K562 (cell line): ENCODE measurements at regions not wholly inside any gene's neighbourhood (a gene's known extent, or its start where the extent isn't known, plus 50 kb on each side); places are given as distances from the start of the nearest gene placed in this dataset.

Experiments used
- ARNT ChIP-seq, 2 experiments: fragments of 450-650 bp; IDR thresholded peaks; 2 replicates each; pipeline ENCODE4 v1.6.1; 2016; ENCODE audit warnings: mild to moderate bottlenecking in 1 of 2
- BRD9 ChIP-seq: fragments of 450-650 bp; IDR thresholded peaks from 2 replicates; pipeline ENCODE4 v1.6.1; 2018; ENCODE audit warnings: low read depth; ENCODE audit not compliant: partially characterized antibody
- CREB1 ChIP-seq, 2 experiments: sonication (generic) in 1 of 2; formaldehyde crosslinking in 1 of 2; IDR thresholded peaks; 2 replicates each; pipeline versions ENCODE4 v1.6.1 to v1.8.0; 2012 to 2022; ENCODE audit warnings: inconsistent platforms in 1 of 2, mild to moderate bottlenecking in 1 of 2, missing genetic modification reagents in 1 of 2, moderate library complexity in 1 of 2
- ELF4 ChIP-seq: fragments of 450-650 bp; formaldehyde crosslinking; IDR thresholded peaks from 2 replicates; pipeline ENCODE4 v1.4.0; 2022; ENCODE audit warnings: missing genetic modification characterization
- HDAC1 ChIP-seq, 2 experiments: fragments of 450-650 bp; IDR thresholded peaks; 2 replicates each; pipeline ENCODE4 v1.6.1; 2016 to 2017; ENCODE audit warnings: inconsistent platforms in 1 of 2, mild to moderate bottlenecking in 1 of 2, moderate library complexity in 1 of 2
- MCM2 ChIP-seq: fragments of 450-650 bp; IDR thresholded peaks from 2 replicates; pipeline ENCODE4 v1.6.1; 2017; ENCODE audit warnings: low read depth, mild to moderate bottlenecking
- NFE2L1 ChIP-seq: fragments of 450-650 bp; IDR thresholded peaks from 2 replicates; pipeline ENCODE4 v1.6.1; 2016; ENCODE audit warnings: missing genetic modification characterization, low read depth, mild to moderate bottlenecking, missing compliant biosample characterization, moderate library complexity, borderline replicate concordance
- TFAM ChIP-seq: fragments of 250-450 bp; sonication (Bioruptor Pico); conservative IDR thresholded peaks from 2 replicates; pipeline ENCODE4 v1.5.0; 2021; ENCODE audit warnings: mild to moderate bottlenecking, moderate library complexity
- YY1 ChIP-seq, 3 experiments: IDR thresholded peaks; 2 replicates each; pipeline ENCODE4 v1.6.1; 2011; ENCODE audit warnings: low read length in 2 of 3, mild to moderate bottlenecking in 2 of 3, moderate library complexity in 2 of 3, borderline replicate concordance in 1 of 3, control low read depth in 1 of 3, low read depth in 1 of 3; ENCODE audit not compliant: insufficient read depth in 3 of 3, insufficient replicate concordance in 2 of 3, control insufficient read depth in 1 of 3, insufficient read length in 1 of 3; ENCODE audit errors: extremely low read depth in 1 of 3
- ZNF140 ChIP-seq: fragments of 250-450 bp; sonication (Bioruptor Pico); IDR thresholded peaks from 2 replicates; pipeline ENCODE4 v1.8.0; 2021; ENCODE audit warnings: moderate library complexity, mild to moderate bottlenecking, inconsistent platforms
- TF ChIP-seq, protein P1 (sequence below): fragments of 450-650 bp; IDR thresholded peaks from 2 replicates; pipeline ENCODE4 v1.6.1; 2016; ENCODE audit warnings: mild to moderate bottlenecking, moderate library complexity

DNA sequence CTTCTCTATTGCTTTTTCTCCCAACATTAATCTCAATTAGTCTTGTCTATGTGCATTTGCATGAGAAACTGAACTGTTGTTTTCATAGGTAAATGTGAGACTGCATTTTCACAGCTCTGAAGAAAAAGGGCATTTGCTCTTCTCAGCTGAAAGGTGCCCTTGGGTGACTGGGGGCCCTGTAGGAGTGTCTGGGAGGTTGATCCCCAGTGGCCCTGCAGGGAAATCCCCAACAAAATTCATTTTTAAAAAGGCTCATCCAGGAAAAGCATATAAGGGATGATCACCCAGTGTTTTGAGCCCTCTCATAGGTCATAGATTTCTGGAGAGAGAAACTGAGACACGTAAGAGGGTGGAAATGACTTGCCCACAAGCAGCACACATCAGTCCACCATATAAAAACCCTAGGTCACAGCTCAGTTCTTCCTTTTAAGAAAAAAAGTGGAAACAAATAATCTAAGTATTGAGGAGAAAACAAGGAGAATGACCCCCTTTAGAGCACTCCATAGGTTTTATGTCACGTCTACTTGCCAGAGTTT, 190.3 kb upstream of the AHR start (continued):
- TF ChIP-seq, protein P1, sequence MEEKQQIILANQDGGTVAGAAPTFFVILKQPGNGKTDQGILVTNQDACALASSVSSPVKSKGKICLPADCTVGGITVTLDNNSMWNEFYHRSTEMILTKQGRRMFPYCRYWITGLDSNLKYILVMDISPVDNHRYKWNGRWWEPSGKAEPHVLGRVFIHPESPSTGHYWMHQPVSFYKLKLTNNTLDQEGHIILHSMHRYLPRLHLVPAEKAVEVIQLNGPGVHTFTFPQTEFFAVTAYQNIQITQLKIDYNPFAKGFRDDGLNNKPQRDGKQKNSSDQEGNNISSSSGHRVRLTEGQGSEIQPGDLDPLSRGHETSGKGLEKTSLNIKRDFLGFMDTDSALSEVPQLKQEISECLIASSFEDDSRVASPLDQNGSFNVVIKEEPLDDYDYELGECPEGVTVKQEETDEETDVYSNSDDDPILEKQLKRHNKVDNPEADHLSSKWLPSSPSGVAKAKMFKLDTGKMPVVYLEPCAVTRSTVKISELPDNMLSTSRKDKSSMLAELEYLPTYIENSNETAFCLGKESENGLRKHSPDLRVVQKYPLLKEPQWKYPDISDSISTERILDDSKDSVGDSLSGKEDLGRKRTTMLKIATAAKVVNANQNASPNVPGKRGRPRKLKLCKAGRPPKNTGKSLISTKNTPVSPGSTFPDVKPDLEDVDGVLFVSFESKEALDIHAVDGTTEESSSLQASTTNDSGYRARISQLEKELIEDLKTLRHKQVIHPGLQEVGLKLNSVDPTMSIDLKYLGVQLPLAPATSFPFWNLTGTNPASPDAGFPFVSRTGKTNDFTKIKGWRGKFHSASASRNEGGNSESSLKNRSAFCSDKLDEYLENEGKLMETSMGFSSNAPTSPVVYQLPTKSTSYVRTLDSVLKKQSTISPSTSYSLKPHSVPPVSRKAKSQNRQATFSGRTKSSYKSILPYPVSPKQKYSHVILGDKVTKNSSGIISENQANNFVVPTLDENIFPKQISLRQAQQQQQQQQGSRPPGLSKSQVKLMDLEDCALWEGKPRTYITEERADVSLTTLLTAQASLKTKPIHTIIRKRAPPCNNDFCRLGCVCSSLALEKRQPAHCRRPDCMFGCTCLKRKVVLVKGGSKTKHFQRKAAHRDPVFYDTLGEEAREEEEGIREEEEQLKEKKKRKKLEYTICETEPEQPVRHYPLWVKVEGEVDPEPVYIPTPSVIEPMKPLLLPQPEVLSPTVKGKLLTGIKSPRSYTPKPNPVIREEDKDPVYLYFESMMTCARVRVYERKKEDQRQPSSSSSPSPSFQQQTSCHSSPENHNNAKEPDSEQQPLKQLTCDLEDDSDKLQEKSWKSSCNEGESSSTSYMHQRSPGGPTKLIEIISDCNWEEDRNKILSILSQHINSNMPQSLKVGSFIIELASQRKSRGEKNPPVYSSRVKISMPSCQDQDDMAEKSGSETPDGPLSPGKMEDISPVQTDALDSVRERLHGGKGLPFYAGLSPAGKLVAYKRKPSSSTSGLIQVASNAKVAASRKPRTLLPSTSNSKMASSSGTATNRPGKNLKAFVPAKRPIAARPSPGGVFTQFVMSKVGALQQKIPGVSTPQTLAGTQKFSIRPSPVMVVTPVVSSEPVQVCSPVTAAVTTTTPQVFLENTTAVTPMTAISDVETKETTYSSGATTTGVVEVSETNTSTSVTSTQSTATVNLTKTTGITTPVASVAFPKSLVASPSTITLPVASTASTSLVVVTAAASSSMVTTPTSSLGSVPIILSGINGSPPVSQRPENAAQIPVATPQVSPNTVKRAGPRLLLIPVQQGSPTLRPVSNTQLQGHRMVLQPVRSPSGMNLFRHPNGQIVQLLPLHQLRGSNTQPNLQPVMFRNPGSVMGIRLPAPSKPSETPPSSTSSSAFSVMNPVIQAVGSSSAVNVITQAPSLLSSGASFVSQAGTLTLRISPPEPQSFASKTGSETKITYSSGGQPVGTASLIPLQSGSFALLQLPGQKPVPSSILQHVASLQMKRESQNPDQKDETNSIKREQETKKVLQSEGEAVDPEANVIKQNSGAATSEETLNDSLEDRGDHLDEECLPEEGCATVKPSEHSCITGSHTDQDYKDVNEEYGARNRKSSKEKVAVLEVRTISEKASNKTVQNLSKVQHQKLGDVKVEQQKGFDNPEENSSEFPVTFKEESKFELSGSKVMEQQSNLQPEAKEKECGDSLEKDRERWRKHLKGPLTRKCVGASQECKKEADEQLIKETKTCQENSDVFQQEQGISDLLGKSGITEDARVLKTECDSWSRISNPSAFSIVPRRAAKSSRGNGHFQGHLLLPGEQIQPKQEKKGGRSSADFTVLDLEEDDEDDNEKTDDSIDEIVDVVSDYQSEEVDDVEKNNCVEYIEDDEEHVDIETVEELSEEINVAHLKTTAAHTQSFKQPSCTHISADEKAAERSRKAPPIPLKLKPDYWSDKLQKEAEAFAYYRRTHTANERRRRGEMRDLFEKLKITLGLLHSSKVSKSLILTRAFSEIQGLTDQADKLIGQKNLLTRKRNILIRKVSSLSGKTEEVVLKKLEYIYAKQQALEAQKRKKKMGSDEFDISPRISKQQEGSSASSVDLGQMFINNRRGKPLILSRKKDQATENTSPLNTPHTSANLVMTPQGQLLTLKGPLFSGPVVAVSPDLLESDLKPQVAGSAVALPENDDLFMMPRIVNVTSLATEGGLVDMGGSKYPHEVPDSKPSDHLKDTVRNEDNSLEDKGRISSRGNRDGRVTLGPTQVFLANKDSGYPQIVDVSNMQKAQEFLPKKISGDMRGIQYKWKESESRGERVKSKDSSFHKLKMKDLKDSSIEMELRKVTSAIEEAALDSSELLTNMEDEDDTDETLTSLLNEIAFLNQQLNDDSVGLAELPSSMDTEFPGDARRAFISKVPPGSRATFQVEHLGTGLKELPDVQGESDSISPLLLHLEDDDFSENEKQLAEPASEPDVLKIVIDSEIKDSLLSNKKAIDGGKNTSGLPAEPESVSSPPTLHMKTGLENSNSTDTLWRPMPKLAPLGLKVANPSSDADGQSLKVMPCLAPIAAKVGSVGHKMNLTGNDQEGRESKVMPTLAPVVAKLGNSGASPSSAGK = no peak
- no peak for TF ChIP-seq HDAC1 (IDR thresholded peaks at IDR 0.05)
- TF ChIP-seq YY1 (IDR thresholded peaks at IDR 0.05; ENCODE audit: borderline replicate concordance in 1 of 3, control insufficient read depth in 1 of 3, extremely low read depth in 1 of 3, insufficient read depth in 3 of 3, insufficient read length in 1 of 3, insufficient replicate concordance in 2 of 3, low read depth in 1 of 3, low read length in 2 of 3) = no peak
- no peak for TF ChIP-seq TFAM (CRISPR knock-in tag)
- no peak for TF ChIP-seq MCM2
- TF ChIP-seq ELF4 (CRISPR knock-in tag) = no peak
- no peak for TF ChIP-seq BRD9
- TF ChIP-seq ARNT (IDR thresholded peaks at IDR 0.05) = no peak
- TF ChIP-seq NFE2L1 (tag) = no peak
- no peak for TF ChIP-seq ZNF140
- no peak for TF ChIP-seq CREB1 (IDR thresholded peaks at IDR 0.05)
- TF ChIP-seq CREB1 (CRISPR knock-in tag; IDR thresholded peaks at IDR 0.05) = no peak
- TF ChIP-seq, all 486 proteins: peak for 0
